ENCODE measurements at regions not wholly inside any gene's neighbourhood (a gene's known extent, or its start where the extent isn't known, plus 50 kb on each side); places are given as distances from the start of the nearest gene placed in this dataset.

DNA sequence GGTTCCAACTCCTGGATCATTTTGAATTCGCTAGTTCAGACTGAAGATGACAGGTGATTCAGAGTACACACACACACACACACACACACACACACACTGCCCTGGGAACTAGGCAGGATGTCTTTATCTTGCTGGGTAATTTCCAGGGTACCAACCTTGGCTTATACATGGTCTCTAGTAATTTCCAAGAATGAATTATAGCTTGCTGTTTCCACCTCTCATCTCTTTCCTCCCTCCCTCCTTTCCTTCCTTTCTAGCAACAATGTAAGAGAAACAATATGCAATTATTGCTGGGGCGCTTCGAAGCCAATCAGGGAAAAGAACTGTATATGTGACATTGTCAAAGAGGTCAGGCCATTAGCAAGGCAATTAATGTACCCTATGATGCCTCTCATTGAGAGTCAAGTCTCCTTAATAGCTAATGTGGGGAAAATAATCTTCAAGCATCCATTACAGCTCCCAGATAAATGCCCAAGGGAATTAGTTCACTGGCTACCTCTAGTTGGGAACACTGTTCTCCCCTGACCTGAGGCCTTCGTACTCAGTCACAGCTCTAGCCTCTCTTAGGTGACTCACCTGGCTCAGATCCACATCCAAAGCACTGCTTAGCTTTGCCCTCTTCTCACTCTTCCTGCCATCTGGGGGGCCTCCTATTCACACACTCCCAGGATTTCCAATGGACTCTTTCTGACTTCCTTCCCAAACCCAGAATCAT, 311.5 kb downstream of the PPP1R2C start:
- Mint-ChIP-seq H3K4me1 (peaks cover 23% of the 10 kb centered on the region), H3K4me3 (no peak overlapping the region), H3K27me3 (ENCODE audit: low read depth) (no peaks in the 10 kb centered on the region), H3K36me3 (no peaks in the 10 kb centered on the region), H3K9me3 (no peaks in the 10 kb centered on the region), H3K27ac (no peak overlapping the region)
- ATAC-seq (no peak), DNase-seq (ENCODE audit: low spot score) (no peak)
- POLR2A ChIA-PET, result no interaction called here
- TF ChIP-seq RELA (CRISPR knock-in tag; IDR thresholded peaks at IDR 0.05; ENCODE audit: borderline replicate concordance) (no peak), SP1 (CRISPR knock-in tag; conservative IDR thresholded peaks at IDR 0.05) (no peak), ATF2 (CRISPR knock-in tag; IDR thresholded peaks at IDR 0.05; ENCODE audit: borderline replicate concordance, low read depth) (no peak), ZNF423 (CRISPR knock-in tag; IDR thresholded peaks at IDR 0.05) (no peak), JUN (CRISPR knock-in tag; IDR thresholded peaks at IDR 0.05) (no peak), ATF1 (CRISPR knock-in tag; IDR thresholded peaks at IDR 0.05) (no peak)
- TF ChIP-seq, protein P1, sequence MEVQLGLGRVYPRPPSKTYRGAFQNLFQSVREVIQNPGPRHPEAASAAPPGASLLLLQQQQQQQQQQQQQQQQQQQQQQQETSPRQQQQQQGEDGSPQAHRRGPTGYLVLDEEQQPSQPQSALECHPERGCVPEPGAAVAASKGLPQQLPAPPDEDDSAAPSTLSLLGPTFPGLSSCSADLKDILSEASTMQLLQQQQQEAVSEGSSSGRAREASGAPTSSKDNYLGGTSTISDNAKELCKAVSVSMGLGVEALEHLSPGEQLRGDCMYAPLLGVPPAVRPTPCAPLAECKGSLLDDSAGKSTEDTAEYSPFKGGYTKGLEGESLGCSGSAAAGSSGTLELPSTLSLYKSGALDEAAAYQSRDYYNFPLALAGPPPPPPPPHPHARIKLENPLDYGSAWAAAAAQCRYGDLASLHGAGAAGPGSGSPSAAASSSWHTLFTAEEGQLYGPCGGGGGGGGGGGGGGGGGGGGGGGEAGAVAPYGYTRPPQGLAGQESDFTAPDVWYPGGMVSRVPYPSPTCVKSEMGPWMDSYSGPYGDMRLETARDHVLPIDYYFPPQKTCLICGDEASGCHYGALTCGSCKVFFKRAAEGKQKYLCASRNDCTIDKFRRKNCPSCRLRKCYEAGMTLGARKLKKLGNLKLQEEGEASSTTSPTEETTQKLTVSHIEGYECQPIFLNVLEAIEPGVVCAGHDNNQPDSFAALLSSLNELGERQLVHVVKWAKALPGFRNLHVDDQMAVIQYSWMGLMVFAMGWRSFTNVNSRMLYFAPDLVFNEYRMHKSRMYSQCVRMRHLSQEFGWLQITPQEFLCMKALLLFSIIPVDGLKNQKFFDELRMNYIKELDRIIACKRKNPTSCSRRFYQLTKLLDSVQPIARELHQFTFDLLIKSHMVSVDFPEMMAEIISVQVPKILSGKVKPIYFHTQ (CRISPR knock-in tag; IDR thresholded peaks at IDR 0.05), result no peak
- TF ChIP-seq, protein P2, sequence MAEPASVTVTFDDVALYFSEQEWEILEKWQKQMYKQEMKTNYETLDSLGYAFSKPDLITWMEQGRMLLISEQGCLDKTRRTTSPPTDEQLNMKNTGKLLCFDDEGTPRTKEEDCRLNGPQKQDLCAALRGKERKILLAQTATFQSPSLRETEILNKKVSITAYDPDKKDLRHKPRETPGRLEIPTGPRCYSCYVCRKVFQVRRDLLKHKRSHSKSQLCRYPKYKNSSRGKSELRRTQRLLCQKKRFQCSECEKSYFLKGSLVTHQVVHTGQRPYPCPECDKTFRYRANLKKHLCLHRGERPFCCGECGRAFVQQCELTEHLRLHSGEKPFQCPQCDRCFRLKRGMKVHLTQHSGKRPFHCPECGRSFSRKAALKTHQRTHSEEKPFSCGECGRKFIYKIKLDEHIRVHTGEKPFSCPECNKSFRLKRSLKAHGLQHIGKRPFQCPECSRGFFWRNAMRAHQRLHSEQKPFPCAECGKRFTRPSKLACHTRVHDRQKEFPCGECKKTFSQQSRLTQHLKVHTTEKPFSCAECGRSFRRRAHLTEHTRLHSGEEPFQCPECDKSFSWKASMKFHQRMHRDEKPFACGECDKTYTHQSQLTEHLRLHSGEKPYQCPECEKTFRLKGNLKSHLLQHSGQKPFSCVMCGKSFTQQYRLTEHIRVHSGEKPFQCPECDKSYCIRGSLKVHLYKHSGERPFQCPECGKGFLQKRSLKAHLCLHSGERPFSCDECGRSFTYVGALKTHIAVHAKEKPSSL (CRISPR knock-in tag; conservative IDR thresholded peaks at IDR 0.05), result no peak
- CTCF ChIA-PET, result no interaction called here

- Mint-ChIP-seq H3K9me3 (no peaks in the 10 kb centered on the region), H3K27me3 (ENCODE audit: low read depth) (no peaks in the 10 kb centered on the region), H3K4me1 (peaks cover 23% of the 10 kb centered on the region), H3K36me3 (no peaks in the 10 kb centered on the region), H3K4me3 (no peak overlapping the region), H3K27ac (no peak overlapping the region)
- TF ChIP-seq, protein P1 (CRISPR knock-in tag; IDR thresholded peaks at IDR 0.05), result no peak
- no peak for TF ChIP-seq ZNF416 (CRISPR knock-in tag; IDR thresholded peaks at IDR 0.05)
- no peak for TF ChIP-seq CDX4 (CRISPR knock-in tag; IDR thresholded peaks at IDR 0.05; ENCODE audit: borderline replicate concordance)
- TF ChIP-seq ZNF317 (CRISPR knock-in tag; IDR thresholded peaks at IDR 0.05; ENCODE audit: borderline replicate concordance, low read depth), result no peak
- no peak for TF ChIP-seq JUN (CRISPR knock-in tag; IDR thresholded peaks at IDR 0.05)
- no peak for TF ChIP-seq HMGA2 (CRISPR knock-in tag; IDR thresholded peaks at IDR 0.05)
- no peak for TF ChIP-seq HMGXB4 (CRISPR knock-in tag; IDR thresholded peaks at IDR 0.05)
- TF ChIP-seq SMAD4 (CRISPR knock-in tag; IDR thresholded peaks at IDR 0.05), result no peak
- CTCF ChIA-PET, result no interaction called here
- no peak for DNase-seq (ENCODE audit: low spot score)
- ATAC-seq, result no peak
- POLR2A ChIA-PET, result no interaction called here
Observed at GRCh38 chrX:42465821-42466220, 312.1 kb downstream of the PPP1R2C start.

All from WTC11 (cell line).